COLO829 (cell line): ENCODE measurements at regions not wholly inside any gene's neighbourhood (a gene's known extent, or its start where the extent isn't known, plus 50 kb on each side); places are given as distances from the start of the nearest gene placed in this dataset.
A peak's percentile ranks its signal among the peaks of the same experiment; 100 is the strongest.
"Not testable (repeated sequence)": the region's sequence is repeated elsewhere in the genome, so short reads cannot be mapped to it uniquely, and the experiment has no call there.

Experiments used
- DNase-seq: peaks from one replicate; pipeline ENCODE4 v3.0.0; 2012; ENCODE audit warnings: low spot score

DNA sequence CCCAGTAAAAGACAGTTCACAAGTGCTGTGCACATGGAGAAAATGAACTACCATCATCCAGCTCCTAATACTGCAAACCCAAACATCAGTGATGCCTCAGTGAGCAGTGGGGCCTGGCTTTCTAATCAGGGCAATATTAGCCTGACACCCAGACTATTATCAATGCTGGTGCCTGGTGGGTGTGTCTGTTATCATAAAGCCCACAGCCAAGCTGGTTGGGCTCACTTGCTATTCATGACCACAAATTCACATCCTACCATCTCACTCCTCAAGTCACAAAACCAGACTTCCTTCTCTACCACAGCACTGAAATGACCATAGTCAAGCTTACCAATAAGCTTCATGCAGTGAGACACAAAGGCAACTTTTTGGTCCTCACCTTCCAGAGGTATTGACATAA, 180.8 kb upstream of the PLN start:
- DNase-seq: no peak

DNA sequence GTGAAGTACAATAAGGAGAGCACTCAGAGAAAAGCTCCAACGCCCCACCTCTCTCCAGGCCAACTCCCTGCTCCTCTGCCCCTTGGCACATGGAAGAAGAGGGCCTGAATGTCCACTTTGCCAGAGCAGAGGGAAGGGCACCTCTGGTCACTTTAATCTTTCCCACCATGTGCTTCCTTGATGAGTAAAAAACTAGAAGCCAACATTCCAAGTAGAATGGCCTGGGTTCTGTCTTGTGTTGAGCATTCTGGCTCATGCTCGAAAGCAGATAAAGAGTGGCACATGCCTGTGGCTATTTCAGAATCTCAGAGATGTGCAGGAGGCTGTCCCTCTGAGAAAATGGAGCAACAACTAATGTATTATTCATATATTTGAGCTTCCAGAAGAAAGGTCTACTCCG, 177.4 kb upstream of the PLN start:
- DNase-seq: no peak

- DNase-seq: no peak
Measured at GRCh38 chr6:118371955-118372354, 176.1 kb upstream of the PLN start.

- DNase-seq: peak; percentile 83
Measured at GRCh38 chr6:118372413-118372812, 175.7 kb upstream of the PLN start.

- no peak for DNase-seq
Measured at GRCh38 chr6:118377711-118378414, 170.2 kb upstream of the PLN start.

DNA sequence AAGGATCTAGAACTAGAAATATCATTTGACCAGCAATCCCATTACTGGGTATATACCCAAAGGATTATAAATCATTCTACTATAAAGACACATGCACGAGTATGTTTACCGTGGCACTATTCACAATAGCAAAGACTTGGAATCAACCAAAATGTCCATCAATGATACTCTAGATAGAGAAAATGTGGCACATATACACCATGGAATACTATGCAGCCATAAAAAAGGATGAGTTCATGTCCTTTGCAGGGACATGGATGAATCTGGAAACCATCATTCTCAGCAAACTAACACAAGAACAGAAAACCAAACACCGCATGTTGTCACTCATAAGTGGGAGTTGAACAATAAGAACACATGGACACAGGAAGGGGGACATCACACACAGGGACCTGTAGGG, 167.5 kb upstream of the PLN start:
- DNase-seq: not testable (repeated sequence)

- no peak for DNase-seq
Measured at GRCh38 chr6:118382126-118382525, 166.0 kb upstream of the PLN start.

DNA sequence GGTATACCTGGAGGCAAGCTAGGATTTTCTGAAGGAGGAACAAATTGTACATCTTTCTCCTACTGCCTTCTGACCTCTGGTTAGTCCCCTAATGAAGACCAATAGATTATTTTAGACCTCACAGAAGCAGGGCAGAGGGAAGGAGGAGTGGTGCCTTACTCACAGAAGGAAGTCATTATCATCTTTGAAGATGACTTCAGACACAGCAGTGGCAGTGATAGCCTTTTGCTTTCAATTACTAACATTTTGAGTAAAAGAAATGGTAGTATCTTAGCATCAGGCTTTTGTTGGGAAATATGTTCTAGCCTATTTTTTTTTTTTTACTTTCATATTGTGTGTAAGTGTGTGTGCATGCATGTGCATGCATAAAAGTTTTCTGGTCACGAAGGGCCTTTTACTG, 164.2 kb upstream of the PLN start:
- no peak for DNase-seq

GRCh38 chr6:118386975-118387374, 161.1 kb upstream of the PLN start:
- DNase-seq: no peak

- DNase-seq: peak; percentile 44
Measured at GRCh38 chr6:118387921-118388701, 160.0 kb upstream of the PLN start.

- no peak for DNase-seq
Measured at GRCh38 chr6:118391086-118391485, 157.0 kb upstream of the PLN start.

DNA sequence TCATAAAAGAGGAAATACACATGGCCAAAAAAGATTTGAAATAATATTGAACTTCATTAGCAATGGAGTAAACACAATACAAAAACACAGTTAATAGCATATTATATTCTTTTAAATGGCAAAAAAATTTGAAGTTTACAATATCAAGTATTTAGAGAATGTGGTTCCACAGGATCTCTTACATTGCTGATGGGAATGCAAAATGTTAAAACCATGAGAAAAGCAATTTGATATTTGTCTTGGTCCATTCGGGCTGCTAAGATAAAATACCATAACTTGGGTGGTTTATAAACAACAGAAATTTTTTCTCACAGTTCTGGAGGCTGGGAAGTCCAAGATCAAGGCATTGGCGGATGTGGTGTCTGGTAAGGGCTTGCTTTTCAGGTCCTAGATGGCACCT, 154.0 kb upstream of the PLN start:
- no peak for DNase-seq

DNA sequence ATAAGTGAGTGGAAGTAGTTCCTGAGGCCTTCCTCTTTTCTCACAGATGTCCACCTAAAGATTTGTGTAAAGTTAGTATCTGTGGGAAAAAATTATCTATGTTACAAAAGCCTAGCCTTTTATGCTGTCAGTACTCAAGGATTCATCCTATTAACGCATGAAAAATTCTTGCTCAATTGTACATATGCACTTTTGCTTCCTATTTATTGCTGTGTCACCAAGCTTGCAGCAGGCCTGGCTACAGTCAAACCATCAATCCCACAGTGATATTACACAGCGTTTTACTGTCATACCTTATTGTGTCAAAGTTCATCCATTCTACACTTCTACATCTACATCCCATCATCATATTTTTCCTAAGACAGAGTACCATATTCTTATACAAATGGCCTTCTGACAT, 151.1 kb upstream of the PLN start:
- no peak for DNase-seq

GRCh38 chr6:118397671-118398465, 150.2 kb upstream of the PLN start:
- DNase-seq: no peak

GRCh38 chr6:118400098-118400497, 148.0 kb upstream of the PLN start:
- DNase-seq: no peak

DNA sequence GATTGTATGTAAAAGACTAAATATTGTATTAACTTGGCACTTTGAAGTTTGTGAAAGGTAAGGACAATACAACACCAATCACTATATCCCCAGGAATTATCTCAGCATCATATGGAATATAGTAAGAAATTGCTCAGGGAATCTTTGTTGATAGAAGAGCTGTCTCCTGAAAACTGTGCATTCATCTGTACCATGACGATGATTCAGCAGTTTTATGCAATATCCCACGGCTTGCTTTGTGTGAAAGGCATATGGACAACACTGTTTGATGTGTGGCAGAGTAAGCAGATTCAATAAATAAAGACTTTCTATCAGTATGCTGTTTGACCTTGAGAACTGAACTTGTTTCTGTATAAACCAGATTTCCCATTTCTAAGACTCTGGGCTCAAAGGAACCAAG, 147.5 kb upstream of the PLN start:
- DNase-seq: no peak

DNA sequence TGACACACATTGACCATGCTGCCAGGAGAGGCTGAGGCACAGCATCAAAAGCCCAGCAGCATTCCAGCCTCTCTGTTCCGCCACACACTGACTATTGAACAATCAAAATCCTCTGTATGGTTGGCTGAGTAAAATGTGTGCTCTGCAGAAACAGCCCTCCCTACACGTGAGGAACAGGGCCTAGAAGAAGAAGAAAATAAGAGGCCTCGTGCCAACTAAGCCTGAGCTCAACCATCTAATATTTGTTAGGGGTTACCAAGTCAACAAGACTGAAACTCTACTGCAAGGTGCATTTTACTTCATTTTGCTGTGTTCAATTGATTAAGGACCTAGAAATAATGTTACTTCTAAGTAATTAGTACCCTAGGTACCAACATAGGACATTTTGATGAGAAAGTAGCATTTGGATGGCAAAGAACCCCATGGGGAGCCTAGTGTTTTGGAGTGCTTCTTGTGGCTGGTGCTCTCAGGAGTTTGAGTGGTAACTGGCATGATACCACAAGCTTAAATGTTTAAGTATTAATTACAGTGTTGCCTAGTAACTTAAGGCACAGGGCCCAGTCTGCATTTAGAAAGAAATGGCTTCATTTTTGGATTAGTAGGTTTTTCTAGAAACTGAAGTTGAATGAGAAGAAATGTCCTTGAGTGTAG, 146.6 kb upstream of the PLN start:
- no peak for DNase-seq

- no peak for DNase-seq
Measured at GRCh38 chr6:118403036-118403435, 145.1 kb upstream of the PLN start.

- no peak for DNase-seq
Measured at GRCh38 chr6:118408863-118409262, 139.2 kb upstream of the PLN start.

DNA sequence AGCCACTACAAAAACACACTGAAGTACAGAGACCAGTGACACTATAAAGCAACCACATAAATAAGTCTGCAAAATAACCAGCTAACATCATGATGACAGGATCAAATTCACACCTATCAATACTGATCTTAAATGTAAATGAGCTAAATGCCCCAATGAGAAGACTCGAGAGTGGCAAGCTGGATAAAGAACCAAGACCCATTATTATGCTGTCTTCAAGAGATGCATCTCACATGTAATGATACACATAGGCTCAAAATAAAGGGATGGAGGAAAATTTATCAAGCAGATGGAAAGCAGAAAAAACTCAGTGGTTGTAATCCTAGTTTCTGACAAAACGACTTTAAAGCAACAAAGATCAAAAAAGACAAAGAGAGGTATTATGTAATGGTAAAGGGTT, 138.1 kb upstream of the PLN start:
- no peak for DNase-seq
